Astrocyte of the cerebellum (primary cell): ENCODE measurements at regions not wholly inside any gene's neighbourhood (a gene's known extent, or its start where the extent isn't known, plus 50 kb on each side); places are given as distances from the start of the nearest gene placed in this dataset.
A peak's percentile ranks its signal among the peaks of the same experiment; 100 is the strongest.

Source experiments
- DNase-seq: peaks from one replicate; pipeline ENCODE4 v3.0.0-alpha.2; 2011; ENCODE audit warnings: low read depth
- H3K4me3 ChIP-seq: 2 replicates; pipeline ENCODE4 v1.5.1; 2011; ENCODE audit warnings: mild to moderate bottlenecking, low read depth, low read length, moderate library complexity
- in situ Hi-C: cut with HindIII; loops from 2 replicates; pipeline ENCODE4 v1.10.0; 2017; ENCODE audit warnings: low sequenced_read_pairs
- TF ChIP-seq, protein P1 (sequence below): IDR thresholded peaks from 2 replicates; pipeline ENCODE4 v1.5.1; 2012; ENCODE audit warnings: low read length, low read depth, moderate library complexity, mild to moderate bottlenecking; ENCODE audit errors: missing control alignments

DNA sequence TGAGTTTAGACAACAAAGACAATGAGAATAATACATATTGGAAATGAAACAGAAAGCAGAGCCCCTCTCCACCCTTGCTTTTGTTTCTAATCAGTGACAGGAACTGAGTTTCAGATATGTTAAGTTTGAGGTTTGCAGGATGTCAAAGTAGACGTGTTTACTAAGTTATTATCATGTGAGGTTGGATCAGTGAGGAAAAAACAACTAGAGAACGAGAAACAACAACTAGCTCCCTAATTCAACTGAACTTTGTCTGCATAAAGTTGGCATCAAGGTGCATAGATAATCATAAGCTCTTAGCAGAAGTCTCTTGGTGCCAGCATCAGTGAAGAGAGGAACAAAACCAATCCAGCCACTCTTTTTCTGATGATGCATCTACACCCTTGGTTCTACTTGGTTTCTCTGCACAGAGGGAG lies 491.1 kb upstream of the NR2F2 start:
- DNase-seq, result no peak
- in situ Hi-C loops, result no loop called here
- TF ChIP-seq, protein P1, sequence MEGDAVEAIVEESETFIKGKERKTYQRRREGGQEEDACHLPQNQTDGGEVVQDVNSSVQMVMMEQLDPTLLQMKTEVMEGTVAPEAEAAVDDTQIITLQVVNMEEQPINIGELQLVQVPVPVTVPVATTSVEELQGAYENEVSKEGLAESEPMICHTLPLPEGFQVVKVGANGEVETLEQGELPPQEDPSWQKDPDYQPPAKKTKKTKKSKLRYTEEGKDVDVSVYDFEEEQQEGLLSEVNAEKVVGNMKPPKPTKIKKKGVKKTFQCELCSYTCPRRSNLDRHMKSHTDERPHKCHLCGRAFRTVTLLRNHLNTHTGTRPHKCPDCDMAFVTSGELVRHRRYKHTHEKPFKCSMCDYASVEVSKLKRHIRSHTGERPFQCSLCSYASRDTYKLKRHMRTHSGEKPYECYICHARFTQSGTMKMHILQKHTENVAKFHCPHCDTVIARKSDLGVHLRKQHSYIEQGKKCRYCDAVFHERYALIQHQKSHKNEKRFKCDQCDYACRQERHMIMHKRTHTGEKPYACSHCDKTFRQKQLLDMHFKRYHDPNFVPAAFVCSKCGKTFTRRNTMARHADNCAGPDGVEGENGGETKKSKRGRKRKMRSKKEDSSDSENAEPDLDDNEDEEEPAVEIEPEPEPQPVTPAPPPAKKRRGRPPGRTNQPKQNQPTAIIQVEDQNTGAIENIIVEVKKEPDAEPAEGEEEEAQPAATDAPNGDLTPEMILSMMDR, result no peak
- no peak overlapping the region for H3K4me3 ChIP-seq

DNA sequence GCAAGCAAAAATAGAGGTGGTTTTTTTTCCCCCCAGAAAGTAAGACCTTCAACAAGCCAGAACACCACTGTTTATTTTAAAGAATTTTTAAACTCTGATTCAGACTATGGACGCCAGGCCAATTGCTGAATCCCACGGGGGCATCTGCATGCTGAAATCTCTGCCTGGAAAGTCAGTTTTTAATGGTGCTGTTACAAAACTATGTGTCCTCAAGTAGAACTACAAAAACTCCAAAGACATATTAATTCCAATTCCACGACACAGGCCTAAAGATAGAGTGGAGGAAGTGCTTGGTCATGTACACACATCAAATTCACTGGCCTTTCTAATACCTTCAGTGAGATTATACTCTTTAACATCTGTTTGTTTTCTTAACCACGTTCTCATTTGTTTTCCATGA lies 490.5 kb upstream of the NR2F2 start:
- TF ChIP-seq, protein P1, result no peak
- peak; percentile 76 for DNase-seq
- in situ Hi-C loops, result no loop called here
- no peak overlapping the region for H3K4me3 ChIP-seq

DNA sequence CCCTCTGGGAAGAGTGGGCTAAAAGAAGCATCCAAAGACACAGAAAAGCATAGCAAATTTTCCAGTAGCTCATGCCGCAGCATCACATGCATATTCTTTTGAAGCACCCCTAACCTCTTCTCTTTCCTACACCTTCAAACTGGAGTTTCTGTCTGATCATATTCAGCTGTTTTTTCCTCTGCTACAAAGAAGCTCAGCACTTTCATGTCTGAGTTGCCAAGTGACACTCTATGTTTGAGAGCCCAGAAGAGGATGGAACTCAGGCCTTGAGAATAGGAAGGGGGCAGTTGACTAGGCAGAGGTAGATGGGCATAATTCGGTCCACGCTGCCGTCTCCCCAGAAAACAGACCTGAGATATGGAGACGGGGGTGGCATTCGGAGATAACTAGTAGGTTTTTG lies 489.6 kb upstream of the NR2F2 start:
- in situ Hi-C loops, result no loop called here
- TF ChIP-seq, protein P1, result no peak
- DNase-seq, result no peak
- no peak overlapping the region for H3K4me3 ChIP-seq

DNA sequence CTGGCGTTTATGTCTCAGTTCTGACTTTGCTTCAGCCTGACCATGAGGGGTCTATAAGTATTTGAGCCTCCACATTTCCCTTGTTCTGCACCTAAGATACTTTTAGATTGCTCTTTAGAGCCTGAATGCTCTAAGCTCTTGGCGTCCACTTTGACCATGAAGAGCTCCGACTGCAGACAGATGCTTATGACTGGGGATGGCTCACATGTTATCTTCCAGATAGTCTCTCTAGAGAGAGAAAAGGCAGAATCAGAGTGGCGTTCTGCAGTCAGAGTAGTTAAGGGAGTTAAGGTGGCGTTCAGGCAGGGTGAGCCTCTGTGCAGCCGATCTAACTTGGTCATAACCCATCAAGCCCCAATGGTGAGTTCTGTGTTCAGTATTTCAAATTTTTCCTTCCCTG lies 487.9 kb upstream of the NR2F2 start:
- no peak overlapping the region for H3K4me3 ChIP-seq
- TF ChIP-seq, protein P1, result no peak
- DNase-seq, result no peak
- in situ Hi-C loops, result no loop called here

DNA sequence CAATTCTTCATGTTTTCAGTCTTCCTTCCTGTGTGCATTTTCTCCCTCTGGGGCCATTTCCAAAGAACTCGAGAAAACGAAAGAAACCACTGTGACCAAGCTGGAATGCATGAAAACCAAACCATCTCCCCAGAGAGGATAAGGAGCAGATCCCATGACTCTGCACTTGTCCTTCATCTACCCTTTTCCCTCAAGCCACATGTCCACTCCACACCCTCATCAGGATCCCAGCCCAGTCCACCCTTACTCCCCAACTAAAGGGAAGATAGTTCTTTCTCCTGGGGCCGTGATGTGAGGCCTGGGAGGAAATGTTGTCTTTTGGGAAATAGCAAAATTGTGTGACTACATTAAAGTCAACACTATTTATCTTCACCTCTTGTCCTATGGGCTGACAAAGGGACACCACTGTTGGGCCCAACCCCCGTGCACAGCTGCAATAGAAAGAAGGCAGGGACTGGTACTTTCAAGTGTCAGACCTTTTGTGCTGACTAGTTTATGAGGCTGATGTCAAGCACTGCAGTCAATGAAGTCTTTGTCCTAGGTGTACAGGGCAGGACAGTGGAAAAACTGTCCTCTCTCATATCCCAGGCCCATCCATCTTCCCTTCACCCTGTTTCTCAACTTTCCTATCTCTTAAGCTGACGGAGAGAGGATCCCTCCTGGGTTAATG lies 487.1 kb upstream of the NR2F2 start:
- DNase-seq, result peak; percentile 96
- H3K4me3 ChIP-seq, result no peak overlapping the region
- TF ChIP-seq, protein P1, result no peak
- in situ Hi-C loops, result no loop called here

DNA sequence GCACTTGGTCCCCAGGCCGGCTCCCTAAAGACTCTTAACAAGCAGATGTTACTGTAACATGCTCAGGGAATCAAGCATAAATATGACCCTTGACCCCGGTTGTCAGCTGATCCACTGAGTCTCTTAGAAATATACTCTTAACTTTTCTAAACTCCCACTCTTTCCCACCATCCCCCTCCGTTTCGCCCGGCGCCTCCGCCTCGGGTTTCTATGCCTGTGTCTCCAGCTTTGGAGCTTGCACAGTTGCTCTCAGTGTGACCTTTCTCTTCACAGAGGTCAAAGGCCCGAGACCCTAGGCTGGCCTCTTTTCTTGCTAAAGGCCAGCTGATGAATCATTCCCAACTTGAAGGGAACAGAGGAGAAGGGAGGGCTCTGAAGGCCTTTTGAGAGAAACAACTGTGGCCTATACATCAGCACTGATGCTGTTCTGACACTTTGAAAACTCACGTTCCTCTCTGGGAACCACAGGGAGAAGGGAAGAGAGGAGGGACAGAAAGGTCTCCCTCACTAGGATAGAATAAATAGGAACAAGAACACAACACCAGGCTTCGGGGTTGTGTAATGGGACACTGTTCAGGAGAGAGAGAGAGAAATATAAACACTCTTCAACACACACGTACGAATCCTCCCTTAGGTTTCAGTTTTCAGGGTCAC lies 484.5 kb upstream of the NR2F2 start:
- H3K4me3 ChIP-seq, result no peak overlapping the region
- no peak for DNase-seq
- in situ Hi-C loops, result no loop called here
- TF ChIP-seq, protein P1, result no peak
